ENCODE measurements at regions not wholly inside any gene's neighbourhood (a gene's known extent, or its start where the extent isn't known, plus 50 kb on each side); places are given as distances from the start of the nearest gene placed in this dataset.
"Not testable (repeated sequence)": the region's sequence is repeated elsewhere in the genome, so short reads cannot be mapped to it uniquely, and the experiment has no call there.

DNA sequence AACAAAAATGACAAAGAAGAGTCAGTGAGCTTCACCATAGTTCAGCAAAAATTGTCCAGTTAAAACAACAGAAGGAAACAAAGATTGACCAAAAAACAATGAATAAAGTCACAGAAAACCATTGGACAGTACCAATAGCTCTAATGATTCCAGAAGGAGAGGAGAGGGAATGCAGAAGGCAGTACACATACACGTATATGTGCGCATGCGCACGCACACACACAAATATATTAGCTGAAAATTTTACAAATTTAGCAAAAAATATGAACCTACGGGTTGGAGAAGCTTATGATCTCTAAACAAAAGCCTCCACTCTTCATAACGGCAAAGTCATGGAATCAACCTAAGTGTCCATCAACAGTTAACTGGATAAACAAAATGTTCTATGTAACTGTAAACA lies 120.3 kb upstream of the MON1B start:
- DNase-seq, result no peak

DNA sequence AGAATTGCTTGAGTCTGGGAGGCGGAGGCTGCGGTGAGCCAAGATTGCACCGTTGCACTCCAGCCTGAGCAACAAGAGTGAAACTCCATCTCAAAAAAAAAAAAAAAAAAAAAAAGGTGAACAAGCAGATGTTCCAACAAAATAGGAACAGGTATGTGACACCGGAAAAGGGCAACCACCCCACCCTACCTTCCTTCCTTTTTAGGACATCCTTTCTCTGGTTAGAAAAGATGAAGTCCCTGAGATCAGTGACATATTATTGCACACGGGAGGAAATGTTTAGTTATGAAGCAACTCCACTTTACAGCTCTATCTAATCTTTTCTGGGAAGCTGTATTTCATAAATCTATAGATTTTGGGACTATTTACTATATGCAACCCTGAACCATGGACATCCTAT lies 114.2 kb upstream of the MON1B start:
- no peak for DNase-seq

DNA sequence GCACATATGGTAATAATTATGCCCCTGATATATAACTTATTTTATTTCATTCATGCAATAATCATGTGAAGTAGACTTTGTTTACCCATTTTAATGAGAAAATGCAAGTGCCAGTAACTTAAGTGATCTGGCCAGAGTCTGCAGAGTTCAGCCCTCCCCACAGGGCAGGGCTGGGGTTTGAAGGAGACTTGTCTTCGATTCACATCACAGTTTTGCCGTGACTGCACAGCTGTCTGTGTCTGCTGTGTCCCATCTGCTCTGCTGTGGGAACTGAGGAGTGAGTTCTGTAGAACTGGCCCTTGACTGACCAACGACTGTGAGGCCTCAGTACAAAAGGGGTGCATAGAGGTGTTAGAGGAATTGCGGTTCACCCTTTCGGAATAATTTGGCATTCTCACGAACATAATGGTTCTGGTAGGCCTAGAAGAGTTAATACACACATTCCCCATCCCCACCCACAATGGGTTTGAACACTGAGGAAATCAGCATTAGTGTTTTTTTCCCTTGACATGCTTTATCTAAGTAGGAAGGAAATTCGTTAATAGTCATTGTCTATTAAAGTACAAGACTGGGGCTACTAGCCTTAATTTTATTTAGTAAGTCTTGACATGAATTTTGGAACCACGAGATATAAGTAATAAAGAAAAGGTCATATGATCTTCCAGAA lies 113.6 kb upstream of the MON1B start:
- DNase-seq, result no peak

DNA sequence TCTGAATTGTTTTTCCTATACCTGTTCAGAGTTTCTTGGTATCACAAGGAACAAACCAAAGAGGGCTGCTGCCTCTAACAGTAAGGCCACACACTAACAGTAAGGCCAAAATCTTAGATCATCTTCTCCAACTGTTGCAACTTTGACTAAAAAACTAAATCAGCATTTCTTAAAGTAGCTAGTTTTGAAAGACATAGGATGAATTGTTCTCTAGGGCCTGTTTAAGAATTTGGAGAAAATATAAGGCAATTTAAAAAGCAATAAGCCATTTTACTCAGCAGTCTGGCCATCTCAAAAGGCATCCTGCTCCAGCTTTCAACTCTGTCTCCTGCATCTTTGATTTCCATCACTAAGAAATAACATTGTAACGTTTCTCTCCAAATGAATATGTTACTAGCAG lies 105.0 kb upstream of the MON1B start:
- DNase-seq, result no peak

DNA sequence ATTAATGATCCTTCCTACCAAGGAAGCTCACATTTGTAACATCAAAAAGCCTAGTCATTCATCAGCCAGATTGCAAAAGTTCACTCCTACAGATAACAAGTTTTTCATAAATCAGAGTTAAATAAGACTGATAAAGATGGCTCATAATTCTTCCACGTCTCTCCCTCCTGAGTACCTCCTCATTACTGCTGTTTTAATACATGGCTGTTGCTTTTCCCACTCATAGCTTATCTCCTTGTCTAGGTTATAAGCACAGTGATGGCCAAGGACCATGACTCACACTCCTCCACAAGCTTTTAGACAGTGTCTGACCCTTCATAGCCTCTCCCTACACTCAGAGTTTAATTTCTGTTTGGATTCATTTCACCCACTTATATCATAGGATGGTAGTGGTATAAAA lies 100.9 kb upstream of the MON1B start:
- no peak for DNase-seq

DNA sequence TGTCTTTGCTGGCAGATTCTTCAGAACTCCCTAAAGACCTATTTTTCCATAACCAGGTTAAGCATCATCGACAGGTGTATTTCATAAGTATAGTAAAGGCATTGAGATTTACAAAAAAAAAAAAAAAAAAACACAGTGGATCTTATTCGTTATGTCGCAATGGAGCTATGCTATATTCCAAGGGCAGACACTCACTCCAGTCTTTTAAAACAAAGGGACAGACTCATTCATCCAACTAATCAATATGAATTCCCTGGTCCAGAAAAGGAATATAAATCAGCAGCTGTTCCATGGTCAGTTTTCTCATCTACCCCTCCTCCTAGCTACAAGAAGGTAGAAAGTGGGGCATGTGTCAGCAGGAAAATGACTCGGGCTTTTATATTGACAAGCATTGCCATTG lies 97.7 kb upstream of the MON1B start:
- DNase-seq, result no peak

DNA sequence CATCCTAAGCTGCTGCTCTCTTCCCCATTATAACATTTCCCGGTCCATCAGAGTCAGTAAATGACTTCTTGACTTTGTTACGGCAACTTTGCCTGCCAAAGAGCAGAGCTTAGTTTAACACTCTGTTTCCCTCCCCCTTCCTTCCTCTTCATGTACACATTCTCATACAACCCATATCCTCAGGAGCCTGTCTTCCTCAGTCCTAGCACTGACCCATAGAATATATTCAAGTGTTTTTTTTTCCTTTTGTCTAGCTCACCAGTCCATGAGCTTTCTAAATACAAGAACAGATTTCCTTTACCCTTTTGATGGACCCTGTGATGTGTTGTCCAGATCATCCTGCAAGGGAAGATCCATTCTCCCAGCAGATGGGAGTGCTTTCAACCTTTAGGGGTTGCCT lies 97.0 kb upstream of the MON1B start:
- no peak for DNase-seq

- DNase-seq, result no peak
These were observed 79.9 kb upstream of the MON1B start for GRCh38 chr16:77111056-77111565.

DNA sequence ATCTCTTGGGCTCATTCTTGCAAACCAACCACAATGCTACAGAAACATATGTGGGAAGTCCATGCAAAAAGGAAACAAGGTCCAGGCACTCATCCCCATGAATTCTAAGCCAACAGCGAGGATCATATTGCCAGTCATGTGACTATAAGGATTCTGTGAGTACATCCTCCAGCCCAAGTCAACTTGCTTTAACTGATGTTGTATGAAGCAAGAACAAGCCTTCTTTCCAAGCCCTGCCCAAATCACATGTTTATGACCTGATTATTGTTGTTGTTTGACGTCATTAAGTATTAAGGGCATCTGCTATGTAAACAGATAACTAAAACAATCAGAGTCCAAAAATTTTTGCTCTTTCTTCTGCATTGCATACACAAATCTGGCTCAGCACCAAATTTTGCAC lies 78.2 kb upstream of the MON1B start:
- no peak for DNase-seq

DNA sequence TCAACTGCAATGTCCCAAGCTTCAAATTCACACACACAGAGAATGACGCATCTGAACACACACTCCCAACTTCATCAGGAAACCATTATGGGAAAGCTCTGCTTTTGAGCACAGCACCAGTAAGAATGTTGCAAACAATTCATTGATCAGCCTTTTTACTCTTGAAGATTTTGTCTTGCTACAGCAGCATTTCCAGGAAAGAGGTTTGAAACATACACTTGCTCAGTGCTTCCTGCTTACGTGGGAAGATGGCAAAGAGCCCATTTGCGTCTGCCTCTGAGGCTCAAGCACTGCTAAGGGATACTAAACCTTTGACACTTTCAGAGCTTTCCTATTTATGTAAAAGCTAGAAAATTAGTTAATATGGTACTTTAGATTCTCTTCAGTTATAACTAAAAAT lies 77.2 kb upstream of the MON1B start:
- no peak for DNase-seq

- not testable (repeated sequence) for DNase-seq
These were observed 76.6 kb upstream of the MON1B start for GRCh38 chr16:77114361-77114760.

- DNase-seq, result no peak
These were observed 74.1 kb upstream of the MON1B start for GRCh38 chr16:77116856-77117255.

- no peak for DNase-seq
These were observed 73.3 kb upstream of the MON1B start for GRCh38 chr16:77117707-77118106.

- no peak for DNase-seq
These were observed 59.6 kb upstream of the MON1B start for GRCh38 chr16:77131398-77131797.

DNA sequence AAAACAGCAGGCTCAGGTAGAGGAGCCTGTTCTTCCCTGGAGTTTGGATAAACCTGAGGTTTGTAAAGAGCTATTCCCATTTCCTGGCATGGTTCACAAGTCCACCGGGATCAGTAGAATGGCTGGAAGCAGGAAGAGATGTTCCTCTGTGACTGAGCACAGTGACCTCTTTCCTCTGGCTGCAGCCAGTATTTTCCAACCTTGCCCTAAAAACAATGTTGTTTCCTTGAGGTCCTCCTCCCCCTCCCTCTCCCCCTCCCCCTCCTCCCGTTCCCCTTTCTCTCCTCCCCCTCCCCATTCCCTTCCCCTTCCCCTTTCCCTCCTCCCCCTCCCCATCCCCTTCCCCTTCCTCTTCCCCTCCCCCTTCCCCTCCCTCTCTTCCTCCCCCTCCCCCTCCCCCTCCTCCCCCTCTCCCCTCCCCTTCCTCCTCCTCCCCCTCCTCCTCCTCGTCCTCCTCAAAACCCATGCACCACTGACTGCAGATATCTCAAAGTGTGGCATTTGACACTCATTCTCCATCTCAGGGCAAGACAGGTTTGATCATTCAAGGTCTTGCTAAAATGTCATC lies 58.9 kb upstream of the MON1B start:
- DNase-seq, result no peak

DNA sequence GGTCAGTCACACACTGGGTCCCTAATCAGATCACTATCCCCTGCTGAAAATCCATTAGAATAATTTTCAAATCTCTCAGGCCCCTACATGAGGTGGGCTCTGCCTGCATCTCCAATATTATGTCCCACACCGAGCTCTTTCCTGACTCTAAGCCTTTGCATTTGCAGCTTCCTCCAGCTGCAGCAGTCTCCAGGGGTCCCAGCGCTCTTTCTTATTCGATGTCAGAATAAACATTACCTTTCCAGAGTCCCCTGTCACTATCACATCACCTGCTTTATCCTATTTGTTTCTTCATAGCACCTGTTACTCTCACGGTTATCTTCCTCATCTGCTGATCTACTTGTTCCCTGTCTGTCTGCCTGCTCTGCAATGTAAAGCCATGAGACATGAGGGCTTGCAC lies 57.3 kb upstream of the MON1B start:
- no peak for DNase-seq

- no peak for DNase-seq
These were observed 53.9 kb upstream of the MON1B start for GRCh38 chr16:77137045-77137444.
